ENCODE measurements at regions not wholly inside any gene's neighbourhood (a gene's known extent, or its start where the extent isn't known, plus 50 kb on each side); places are given as distances from the start of the nearest gene placed in this dataset.
"Not testable (repeated sequence)": the region's sequence is repeated elsewhere in the genome, so short reads cannot be mapped to it uniquely, and the experiment has no call there.

DNA sequence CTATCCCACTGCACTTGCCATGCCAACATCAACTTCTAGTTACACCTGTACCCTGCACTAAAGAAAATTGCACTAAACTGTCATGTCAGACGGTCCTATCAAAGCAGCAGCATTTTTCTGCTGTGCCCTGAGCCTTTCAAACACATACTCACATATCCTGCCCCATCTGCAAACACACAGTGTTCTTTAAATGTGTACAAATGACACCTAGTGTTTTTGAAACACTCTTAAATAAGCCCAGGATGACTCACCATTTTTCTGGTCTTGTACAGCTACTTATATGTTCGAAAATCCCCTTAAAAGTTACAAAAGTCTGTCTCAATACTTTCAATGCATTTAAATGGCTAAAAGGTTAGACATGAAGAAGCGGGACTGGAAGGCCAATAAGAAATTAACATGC, 346.7 kb upstream of the PPARGC1A start:
- no peak for DNase-seq

DNA sequence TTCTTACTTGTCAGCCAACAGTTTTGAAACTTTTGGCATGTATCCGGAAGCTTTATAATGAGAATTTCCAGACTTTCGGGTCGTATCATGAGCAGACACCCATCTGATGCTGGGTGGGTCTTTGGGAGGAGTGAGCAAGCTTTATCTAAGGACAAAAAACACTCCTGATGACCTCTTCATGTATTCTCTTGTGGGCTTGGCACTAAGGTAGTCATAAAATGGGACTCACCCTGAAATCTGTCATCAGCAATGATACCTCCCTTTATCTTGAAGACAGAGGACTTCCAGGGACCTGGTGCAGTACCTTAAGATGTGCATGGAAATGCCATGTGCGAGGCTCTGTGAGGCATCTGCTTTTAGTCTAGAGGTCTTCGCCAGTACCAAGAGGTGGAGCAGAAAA, 346.3 kb upstream of the PPARGC1A start:
- no peak for DNase-seq

DNA sequence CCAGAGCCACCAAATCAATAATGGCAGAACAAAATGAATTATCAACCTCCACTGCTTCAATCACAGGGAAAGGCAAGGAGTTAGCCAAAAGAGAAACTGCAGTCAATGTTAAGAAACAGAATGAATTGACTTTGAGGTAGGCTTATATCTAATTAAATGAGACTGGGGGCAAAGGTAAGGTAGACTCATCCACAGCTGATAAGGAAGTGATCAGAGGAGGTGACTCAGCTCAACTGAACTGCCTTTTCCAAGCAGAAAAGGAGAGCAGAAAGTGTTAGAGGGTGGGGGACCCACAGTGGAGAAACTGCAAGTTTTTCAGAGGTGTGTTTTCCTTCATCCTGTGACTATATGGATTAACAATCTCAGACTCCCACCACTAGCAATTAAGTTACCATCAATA, 345.8 kb upstream of the PPARGC1A start:
- DNase-seq: no peak

DNA sequence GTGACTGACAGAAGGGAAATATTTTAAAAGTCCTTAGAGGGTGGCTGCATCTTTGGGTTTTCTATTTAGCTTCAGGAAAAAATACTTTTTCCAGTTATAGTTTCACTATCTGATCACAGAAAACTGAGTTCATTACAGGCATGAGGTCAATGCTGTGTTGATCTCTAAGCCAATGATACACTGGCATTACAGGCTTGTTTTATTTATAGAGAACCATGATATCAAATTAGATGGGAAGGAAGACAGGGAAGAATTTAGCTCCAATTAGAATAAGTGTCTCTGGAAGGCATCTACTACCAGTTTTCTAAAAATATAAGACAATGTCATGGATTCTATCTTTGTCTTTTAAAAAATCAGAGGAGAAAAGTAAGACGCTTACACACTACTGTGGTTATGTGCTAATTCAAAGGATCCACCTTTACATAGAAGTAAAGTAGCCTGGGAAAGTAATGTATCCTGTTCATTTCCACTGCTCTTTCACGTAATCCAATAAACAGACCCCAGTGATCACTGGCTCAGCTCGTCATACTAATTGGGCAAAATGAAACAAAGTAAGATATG, 344.5 kb upstream of the PPARGC1A start:
- DNase-seq: no peak

DNA sequence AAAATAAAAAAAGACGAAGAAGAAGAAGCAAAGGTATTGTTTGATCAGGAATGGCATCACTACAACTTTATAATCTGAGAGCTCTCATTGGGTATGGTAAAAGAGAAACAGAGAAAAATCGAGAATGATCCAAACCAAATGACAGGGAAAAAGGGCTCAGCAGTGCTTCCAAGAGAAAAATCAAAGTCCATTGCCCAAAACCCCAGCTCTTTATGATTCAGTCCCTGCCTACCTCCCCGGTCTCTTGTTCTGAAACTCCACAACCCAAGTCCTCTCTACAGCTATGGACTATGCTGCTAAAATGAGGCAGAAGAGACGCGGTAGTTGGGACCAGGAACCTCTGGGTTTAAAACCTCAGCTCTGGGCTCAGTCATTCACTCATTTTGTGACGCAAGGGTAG, 341.1 kb upstream of the PPARGC1A start:
- no peak for DNase-seq

DNA sequence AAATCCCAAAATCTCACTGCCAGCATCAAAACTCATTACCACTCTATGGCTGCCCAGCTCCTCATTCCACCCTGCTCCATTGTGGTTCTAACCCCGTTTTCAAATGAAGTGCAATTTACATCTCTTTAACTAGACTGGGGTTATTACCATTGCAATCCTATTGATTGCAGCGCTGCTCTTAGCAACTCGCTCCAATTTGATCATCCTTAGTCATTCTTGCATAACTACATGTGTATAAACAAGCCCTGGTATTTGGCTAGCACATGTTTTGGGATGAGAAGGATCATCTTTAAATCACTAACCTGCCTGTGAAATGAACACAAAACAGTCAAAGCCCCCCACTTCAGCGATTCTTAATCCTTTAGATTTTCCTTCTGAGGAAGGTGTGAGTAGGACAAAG, 340.1 kb upstream of the PPARGC1A start:
- no peak for DNase-seq

DNA sequence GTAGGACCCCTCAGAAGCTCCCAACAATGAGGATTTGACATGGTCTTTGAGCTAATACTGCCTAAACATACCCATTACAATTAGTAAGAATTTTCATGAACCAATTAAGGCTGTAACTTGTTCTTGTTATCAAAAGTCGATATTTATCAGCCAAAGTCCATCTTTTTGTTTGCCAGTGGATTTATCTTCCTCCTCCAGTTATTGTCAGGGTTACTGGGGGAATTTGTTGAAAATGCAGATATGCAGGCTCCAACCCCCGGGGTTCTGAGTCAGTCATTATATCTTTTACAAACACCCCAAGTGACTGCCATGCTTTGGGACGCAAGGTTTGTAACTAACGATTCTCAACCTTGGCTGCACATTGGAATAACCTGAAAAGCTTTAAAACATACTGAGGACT, 338.8 kb upstream of the PPARGC1A start:
- no peak for DNase-seq

DNA sequence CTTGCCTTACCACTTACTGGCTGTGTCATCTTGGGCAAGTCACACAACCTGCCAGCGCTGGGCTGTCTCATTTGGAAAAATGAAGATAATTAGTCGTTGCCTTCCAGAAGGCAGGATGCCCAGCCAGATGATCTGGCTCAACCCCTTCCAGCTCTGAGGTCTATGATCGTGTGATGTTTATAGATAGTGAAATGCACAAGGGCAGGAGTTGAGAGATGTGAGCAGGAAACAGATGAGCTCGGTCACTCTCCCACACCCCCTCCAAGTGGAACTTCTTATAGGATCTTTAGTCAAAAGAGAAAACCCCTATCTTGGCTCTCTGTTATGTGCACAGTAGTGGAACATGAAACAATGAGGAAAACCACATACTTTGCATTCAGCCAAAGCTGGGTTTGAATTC, 336.8 kb upstream of the PPARGC1A start:
- no peak for DNase-seq

DNA sequence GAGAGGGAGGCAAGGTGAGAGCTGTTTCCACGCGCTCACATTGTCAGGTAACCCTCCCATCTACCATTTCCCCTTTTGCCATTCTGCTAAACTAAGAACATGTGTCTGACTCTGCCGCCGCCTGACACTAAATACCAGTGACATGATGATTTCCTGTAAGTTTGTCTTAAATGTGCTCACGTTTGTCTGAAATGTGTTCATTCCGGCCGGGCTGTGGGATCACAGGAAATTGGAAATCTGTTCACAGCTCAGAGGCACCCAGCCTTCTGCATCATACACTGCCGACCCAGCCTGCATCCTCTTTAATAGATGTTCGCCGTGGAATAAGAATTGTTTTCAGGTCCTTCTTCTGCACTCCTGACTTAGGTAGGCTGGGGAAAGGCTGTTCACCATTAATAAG, 336.2 kb upstream of the PPARGC1A start:
- no peak for DNase-seq

DNA sequence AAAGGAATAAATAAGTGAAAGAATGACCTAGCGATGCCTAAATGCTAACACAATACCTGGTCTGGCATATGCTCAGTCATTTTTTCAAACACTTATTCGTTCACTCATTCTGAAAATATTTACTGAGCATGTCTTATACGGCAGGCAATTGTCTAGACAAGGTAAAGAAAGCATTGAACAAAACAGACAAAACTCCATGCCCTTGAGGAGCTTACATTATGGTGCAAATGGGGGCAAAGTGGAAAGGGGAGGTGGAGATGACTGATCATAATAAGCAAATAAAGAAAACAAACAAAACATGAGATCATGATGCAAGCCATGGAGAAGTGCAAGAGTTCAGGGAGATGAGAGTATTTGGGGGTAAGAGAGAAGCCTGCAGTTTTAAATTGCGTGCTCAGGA, 334.6 kb upstream of the PPARGC1A start:
- DNase-seq: no peak

DNA sequence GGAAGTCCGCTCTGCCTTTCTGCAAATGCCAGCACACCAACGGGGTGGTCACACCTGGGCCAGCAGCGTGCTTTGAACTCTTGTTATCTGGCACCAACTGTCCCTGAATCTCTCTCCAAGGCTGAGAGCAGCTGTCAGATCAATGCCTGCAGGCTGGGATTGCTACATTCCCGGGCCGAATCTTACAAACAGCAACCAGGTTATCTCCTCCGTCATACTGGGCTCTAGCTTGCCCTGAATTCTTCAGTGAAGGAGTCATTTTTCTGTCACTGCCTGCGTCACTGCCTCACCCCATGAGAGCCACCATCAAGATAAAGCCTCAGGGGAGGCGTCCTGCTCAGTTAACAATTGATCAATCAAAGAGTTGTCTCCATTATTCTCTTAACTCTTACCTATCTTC, 329.4 kb upstream of the PPARGC1A start:
- no peak for DNase-seq

DNA sequence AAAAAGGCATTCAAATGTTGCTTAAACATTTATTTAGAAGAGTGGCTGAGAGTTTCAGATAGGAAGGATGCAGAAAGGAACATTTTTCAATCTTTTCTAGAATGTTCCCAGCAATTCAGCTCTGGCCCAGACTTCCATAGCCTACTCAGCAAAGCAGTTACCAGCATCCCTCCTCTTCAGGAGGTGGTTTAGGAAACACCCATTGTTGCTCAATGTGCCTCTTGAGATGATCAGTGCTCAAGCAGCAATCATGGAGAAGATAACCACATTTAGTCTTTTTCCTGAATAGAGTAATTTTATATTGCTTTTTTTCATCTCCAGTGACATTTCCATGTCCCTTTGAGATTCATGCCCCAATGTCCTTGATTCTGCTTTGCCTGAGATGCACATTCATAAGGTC, 328.7 kb upstream of the PPARGC1A start:
- no peak for DNase-seq

DNA sequence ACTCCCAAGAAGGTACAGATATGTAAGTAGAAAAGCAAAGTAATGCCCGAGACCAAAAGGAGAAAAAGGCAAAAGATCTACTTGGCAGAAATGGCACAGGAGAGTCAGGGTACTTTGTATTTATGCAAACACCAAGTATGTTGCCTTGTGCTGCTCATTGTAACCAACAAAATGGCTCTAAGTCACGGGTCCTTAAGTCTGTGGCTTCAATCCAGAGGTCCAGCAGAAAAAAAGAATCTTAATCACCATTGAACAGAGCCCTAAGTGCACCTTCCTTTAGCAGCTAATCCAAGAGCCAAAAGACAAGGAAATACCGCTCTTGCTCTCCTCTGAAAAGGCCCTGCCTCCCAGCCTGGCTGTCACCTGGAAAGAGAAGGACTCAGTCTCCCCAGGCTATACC, 324.9 kb upstream of the PPARGC1A start:
- no peak for DNase-seq

DNA sequence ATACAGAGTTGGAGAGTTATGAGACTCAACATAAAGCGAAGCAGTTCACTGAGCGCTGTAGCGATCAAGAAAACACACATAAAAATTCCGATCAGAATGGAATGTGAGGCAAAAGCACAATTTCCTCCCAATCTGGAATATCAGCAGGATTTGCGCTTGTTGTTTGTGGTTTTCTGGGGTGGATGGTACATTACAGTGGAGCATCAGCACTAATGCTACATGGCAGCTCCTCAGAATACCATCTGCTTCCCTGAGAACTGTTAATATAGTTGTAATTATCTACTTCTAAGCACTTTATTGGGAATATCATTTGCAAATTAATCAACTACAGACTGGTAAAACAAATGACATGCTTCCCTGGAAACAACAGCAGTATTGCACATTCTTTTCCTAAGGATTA, 324.1 kb upstream of the PPARGC1A start:
- DNase-seq: no peak

DNA sequence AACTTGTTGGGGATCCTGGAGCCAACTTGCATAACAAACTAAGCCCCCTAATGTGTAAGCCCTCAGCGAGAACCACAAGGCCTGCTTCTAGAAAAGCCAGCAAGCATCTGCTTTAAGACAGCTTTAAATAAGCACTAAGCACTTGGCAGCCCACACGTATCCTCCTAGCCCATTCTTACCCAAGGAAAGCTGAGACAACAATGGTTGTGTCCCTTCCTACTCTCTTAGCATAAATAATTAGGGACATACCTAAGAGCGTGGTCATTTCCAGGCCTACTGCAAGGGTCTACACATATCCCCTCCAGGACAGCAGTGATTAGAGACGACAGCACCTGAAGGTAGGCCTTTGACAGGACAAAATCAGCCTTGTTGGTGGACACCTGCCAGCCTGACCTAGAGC, 322.8 kb upstream of the PPARGC1A start:
- DNase-seq: no peak

DNA sequence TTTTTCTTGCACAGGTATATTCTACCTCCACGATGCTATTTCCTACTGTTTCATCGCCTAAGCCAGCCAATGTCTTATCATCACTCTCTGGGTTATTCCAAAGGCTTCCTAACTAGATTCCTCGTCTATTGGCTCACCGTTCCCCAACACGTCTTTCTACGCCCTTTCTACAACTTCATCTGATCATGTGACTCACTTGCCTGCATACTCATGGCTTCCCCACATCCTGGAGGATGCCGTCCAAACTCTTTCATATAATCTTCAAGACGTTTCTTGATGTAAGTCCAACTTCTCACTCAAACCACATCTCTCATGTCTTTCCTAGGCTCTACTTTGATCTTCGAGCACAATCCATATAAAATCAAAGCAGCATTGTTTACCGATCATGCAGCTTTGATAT, 322.0 kb upstream of the PPARGC1A start:
- no peak for DNase-seq

DNA sequence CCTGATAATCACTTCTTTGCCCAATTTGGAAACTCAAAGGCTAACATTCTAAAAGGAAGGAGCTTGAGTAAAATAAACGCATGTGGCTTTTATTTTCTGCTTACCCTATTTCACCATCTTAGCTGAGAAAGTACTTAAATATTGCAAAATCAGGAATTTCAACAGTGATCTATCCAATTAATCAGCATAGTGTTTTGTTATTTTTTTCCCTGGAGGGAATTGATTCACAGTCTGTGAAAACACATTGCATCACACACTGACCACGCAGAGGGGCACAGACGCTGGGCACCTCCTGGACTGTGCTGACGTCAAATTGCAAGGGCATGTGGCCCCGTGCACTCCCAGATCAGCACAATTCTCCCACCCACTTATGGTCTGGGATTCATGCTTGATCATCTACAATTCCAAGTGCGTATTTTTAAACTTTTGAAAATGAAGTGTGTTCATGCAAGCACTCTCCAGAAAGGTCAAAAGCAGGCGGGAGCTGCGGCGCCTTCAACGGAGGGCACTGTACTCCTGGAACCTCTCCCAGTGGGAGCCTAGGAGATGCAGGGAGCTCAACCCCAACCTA, 320.6 kb upstream of the PPARGC1A start:
- DNase-seq: no peak

DNA sequence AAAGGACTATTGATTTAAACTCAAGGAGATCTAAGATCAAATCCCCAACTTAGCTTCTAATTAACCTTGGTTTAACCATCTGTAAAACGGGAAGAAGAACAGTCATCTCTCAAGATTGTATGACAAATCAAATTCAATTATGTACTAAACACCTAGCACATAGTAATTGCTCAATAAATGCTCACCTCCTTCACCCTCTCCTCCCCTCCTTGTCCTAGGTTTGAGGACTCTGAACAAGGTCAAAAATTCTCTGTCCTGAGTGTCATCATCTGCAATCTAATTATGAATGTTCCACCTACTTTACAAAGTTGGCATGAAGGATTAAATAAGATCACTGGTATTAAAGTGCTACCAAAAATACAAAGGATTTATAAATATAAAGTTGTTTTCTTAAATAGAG, 320.1 kb upstream of the PPARGC1A start:
- DNase-seq: no peak

DNA sequence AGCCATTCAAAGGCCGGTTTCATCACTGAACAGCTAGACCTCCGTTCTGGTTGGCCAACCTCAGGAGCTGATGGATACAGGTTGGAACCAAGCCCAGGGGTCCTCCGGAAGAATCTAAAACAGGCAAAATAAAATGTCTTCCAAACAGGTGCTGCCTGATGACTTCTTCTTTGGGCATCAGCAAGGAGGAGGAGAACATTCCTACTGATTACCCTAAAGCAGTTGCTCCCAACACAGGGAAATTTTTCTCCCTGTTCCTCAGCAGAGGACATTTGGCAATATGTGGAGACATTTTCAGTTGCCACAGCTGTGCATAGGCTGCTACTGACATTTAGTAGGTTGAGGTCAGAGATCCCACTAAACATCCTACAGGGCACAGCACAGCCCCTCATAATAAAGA, 319.3 kb upstream of the PPARGC1A start:
- no peak for DNase-seq

DNA sequence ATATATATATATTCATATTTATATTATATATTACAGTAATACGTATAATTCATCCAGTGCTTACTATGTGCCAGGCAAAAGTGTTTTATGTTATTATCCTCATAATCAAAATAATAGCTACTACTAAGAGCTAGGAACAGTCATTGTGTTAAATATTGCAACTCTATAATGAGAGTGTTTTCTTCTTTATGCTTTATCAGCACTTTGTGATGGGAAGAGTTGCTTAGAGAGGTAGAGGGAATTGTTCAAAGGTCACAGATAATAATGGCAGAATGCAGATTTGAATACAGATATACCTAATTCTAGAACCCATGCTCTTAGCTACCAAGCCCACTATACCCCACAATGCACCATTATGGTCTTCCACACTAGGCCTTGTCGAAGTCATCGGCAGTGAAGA, 318.8 kb upstream of the PPARGC1A start:
- DNase-seq: no peak

DNA sequence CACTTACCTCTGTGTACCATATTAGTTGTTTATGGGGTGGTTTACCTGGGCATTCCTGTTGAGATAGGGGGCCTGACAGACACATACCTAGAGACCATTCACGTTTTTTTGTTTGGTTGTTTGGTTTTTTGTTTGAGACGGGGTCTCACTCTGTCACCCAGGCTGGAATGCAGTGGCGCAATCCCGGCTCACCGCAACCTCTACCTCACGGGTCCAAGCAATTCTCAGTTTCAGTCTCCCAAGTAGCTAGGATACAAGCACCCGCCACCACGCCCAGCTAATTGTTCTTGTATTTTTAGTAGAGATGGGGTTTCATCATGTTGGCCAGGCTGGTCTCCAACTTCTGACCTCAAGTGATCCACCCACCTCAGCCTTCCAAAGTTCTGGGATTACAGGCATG, 314.9 kb upstream of the PPARGC1A start:
- DNase-seq: not testable (repeated sequence)

DNA sequence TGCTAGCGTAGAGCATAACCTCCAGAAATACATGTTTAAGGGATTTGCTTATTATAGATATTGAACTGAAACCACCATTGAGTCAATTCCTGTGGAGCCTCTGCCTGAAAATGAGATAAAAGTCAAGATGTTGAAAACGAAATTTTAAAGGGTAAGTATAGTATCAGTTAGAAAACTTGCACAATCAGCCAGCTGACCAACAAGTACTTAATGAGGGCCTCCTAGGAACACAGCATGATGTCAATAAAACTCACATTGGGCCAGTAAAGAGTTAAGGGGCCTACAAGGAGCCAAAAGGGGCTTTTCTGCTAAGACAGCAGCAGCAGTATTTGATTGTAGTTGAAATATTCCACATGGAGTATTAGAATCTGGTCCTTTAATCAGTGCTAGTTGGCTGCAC, 314.1 kb upstream of the PPARGC1A start:
- no peak for DNase-seq

DNA sequence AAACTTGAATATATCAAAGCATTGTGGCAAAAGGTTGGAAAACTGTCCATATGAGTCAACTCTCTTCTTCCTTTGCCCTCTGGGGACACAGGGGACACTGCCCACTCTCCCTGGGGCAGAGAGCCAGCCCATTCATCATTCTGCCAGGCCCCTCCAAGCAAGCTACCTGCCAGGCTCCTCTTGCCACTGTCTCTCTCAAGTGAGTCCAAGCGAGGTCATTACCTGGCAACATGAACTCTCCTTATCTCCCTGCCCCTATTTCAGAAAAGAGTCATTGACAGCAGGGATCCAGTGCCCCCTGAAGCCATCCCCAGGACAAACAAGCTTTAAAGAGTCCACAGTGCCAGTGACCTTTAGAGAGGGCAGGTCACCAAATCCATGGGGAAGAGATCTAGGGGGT, 312.7 kb upstream of the PPARGC1A start:
- no peak for DNase-seq

DNA sequence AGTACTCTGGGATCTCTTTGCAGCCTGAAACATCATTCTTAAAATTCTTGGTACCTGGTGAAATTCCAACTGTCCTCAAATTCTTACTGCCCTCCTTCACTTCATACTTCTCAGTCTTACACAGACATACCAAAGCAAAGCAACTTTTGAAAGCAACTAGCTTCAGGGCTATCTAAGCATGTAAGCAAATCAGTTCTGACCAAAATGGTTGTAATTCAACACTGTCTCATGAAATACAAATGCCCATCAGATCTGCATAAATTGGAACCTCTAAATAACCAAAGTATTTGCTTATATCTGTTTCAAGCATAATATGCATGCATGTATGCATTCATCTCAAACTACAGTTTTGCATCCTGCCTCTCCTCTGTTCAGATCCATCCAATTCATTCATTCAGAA, 308.1 kb upstream of the PPARGC1A start:
- no peak for DNase-seq

DNA sequence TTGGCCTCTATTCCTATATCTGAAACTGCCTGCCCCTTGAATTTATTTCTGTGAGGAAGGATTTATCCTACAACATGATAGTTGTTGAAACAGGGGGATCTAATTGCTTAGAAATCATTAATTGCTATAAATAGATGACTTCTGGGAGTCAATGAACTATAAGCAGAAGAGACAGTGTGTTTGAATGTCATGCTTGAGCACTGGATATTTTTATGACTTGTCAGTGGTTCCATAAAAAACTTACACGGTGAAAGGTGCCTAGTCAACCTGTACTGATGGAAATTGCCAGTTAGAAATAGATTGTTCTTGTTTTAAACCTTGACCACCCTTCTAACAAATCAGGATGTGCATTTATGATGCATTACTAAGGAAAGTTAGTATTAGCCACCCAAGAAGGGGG, 306.9 kb upstream of the PPARGC1A start:
- no peak for DNase-seq
